ENCODE measurements at regions not wholly inside any gene's neighbourhood (a gene's known extent, or its start where the extent isn't known, plus 50 kb on each side); places are given as distances from the start of the nearest gene placed in this dataset.
A peak's percentile ranks its signal among the peaks of the same experiment; 100 is the strongest.

- Histone ChIP-seq H3K27ac (ENCODE audit: poor library complexity, severe bottlenecking) (no peak overlapping the region), H3K4me3 (ENCODE audit: severe bottlenecking) (no peak overlapping the region), H3K36me3 (ENCODE audit: low read depth) (no peaks in the 10 kb centered on the region), H3K4me1 (ENCODE audit: insufficient read depth, poor library complexity, severe bottlenecking) (no peaks in the 10 kb centered on the region), H3K27me3 (ENCODE audit: insufficient read depth, poor library complexity, severe bottlenecking) (no peaks in the 10 kb centered on the region), H3K9me3 (ENCODE audit: severe bottlenecking) (no peaks in the 10 kb centered on the region)
- TF ChIP-seq CTCF (IDR thresholded peaks at IDR 0.05; ENCODE audit: poor library complexity, severe bottlenecking) = no peak
- ATAC-seq (ENCODE audit: low read depth) (no peak), DNase-seq (ENCODE audit: low spot score) (no peak)
These were observed 323.0 kb downstream of the SH2D4B start for GRCh38 chr10:80860719-80861118.

GRCh38 chr10:80861882-80862281, 324.2 kb downstream of the SH2D4B start:
- no peaks in the 10 kb centered on the region for H3K36me3 ChIP-seq (ENCODE audit: low read depth)
- no peaks in the 10 kb centered on the region for H3K4me1 ChIP-seq (ENCODE audit: insufficient read depth, poor library complexity, severe bottlenecking)
- no peak overlapping the region for H3K4me3 ChIP-seq (ENCODE audit: severe bottlenecking)
- H3K27me3 ChIP-seq (ENCODE audit: insufficient read depth, poor library complexity, severe bottlenecking) = no peaks in the 10 kb centered on the region
- no peak for ATAC-seq (ENCODE audit: low read depth)
- peak; percentile 8 for TF ChIP-seq CTCF (IDR thresholded peaks at IDR 0.05; ENCODE audit: poor library complexity, severe bottlenecking)
- no peak overlapping the region for H3K27ac ChIP-seq (ENCODE audit: poor library complexity, severe bottlenecking)
- no peak for DNase-seq (ENCODE audit: low spot score)
- no peaks in the 10 kb centered on the region for H3K9me3 ChIP-seq (ENCODE audit: severe bottlenecking)

DNA sequence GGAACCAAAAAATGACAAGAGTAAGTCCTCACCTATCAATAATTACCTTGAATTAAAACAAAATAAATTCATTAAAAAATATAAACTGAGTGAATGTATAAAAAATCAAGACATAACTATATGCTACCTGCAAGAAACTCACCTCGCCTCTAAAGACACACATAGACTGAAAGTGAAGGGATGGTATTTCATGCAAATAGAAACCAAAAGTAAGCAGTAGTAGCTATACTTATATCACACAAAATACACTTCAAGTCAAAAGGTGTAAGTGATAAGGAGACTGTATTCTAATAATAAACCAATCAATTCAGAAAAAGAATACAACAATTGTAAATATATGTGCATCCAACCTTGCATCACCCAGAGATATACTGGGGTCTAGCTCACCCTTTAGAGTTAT, 332.6 kb downstream of the SH2D4B start:
- DNase-seq (ENCODE audit: low spot score) (no peak), ATAC-seq (ENCODE audit: low read depth) (no peak)

GRCh38 chr10:80871083-80871482, 333.4 kb downstream of the SH2D4B start:
- DNase-seq (ENCODE audit: low spot score) (no peak), ATAC-seq (ENCODE audit: low read depth) (no peak)
- Histone ChIP-seq H3K27me3 (ENCODE audit: insufficient read depth, poor library complexity, severe bottlenecking) (no peaks in the 10 kb centered on the region), H3K27ac (ENCODE audit: poor library complexity, severe bottlenecking) (no peak overlapping the region), H3K9me3 (ENCODE audit: severe bottlenecking) (no peaks in the 10 kb centered on the region), H3K36me3 (ENCODE audit: low read depth) (no peaks in the 10 kb centered on the region), H3K4me3 (ENCODE audit: severe bottlenecking) (no peak overlapping the region), H3K4me1 (ENCODE audit: insufficient read depth, poor library complexity, severe bottlenecking) (no peaks in the 10 kb centered on the region)
- TF ChIP-seq CTCF (IDR thresholded peaks at IDR 0.05; ENCODE audit: poor library complexity, severe bottlenecking) = no peak

More for the DNA sequence above, 332.6 kb downstream of the SH2D4B start:
- H3K27me3 ChIP-seq (ENCODE audit: insufficient read depth, poor library complexity, severe bottlenecking) = no peaks in the 10 kb centered on the region
- H3K4me3 ChIP-seq (ENCODE audit: severe bottlenecking) = no peak overlapping the region
- no peaks in the 10 kb centered on the region for H3K4me1 ChIP-seq (ENCODE audit: insufficient read depth, poor library complexity, severe bottlenecking)
- H3K27ac ChIP-seq (ENCODE audit: poor library complexity, severe bottlenecking) = no peak overlapping the region
- TF ChIP-seq CTCF (IDR thresholded peaks at IDR 0.05; ENCODE audit: poor library complexity, severe bottlenecking) = no peak
- H3K9me3 ChIP-seq (ENCODE audit: severe bottlenecking) = no peaks in the 10 kb centered on the region
- H3K36me3 ChIP-seq (ENCODE audit: low read depth) = no peaks in the 10 kb centered on the region

- H3K9me3 ChIP-seq (ENCODE audit: severe bottlenecking) = no peaks in the 10 kb centered on the region
- no peak overlapping the region for H3K27ac ChIP-seq (ENCODE audit: poor library complexity, severe bottlenecking)
- no peaks in the 10 kb centered on the region for H3K27me3 ChIP-seq (ENCODE audit: insufficient read depth, poor library complexity, severe bottlenecking)
- TF ChIP-seq CTCF (IDR thresholded peaks at IDR 0.05; ENCODE audit: poor library complexity, severe bottlenecking) = no peak
- no peak for ATAC-seq (ENCODE audit: low read depth)
- no peaks in the 10 kb centered on the region for H3K4me1 ChIP-seq (ENCODE audit: insufficient read depth, poor library complexity, severe bottlenecking)
- no peak for DNase-seq (ENCODE audit: low spot score)
- H3K36me3 ChIP-seq (ENCODE audit: low read depth) = no peaks in the 10 kb centered on the region
- H3K4me3 ChIP-seq (ENCODE audit: severe bottlenecking) = no peak overlapping the region
These were observed 340.6 kb downstream of the SH2D4B start for GRCh38 chr10:80878330-80878729.

Measured in RWPE2 (cell line).